ENCODE measurements at regions not wholly inside any gene's neighbourhood (a gene's known extent, or its start where the extent isn't known, plus 50 kb on each side); places are given as distances from the start of the nearest gene placed in this dataset.

DNA sequence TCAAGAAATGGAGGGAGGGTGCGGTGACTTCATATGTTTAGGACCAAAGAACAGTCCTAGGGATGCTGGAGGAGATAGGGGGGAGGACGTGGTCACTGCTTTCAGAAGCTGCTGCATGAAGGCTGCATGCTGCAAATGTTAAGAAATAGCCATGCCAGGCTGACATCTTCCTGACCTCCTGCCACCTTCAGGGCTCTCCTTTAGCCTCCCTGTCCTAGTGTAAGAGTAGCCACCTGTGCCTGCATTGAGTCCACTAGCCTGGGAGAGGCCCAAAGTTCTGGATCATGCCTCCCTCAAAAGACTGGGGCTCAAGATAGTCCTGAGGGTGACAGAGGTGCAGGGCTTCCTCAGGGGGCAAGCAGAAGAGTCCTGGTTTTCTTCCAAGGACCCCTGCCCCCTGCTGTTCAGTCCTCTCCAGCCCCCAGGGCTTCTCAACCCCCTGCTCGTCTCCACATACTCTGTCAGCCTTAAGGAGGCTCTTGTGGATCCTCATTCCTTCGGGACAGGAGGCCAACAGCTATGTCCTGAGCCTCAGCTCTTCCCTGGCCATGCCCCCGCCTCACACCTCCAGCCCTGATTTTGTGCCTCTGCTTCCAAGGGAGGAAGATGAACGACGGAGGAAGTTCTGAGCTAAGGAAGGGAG is 96.3 kb downstream of the MRPL14 start:
- no peak for DNase-seq
- no peak overlapping the region for H3K27ac ChIP-seq (ENCODE audit: low read length in 2 of 2)
- no peaks in the 10 kb centered on the region for H3K9me3 ChIP-seq (ENCODE audit: control extremely low read depth in 1 of 3, control insufficient read depth in 2 of 3, insufficient read depth in 1 of 3, low read length in 2 of 3)
- H3K4me3 ChIP-seq (ENCODE audit: control extremely low read depth in 1 of 5, extremely low read depth in 1 of 5, insufficient read depth in 1 of 5, low read depth in 2 of 5, low read length in 4 of 5), result no peak overlapping the region
- Mint-ChIP-seq H3K27me3 (peaks cover 26% of the 10 kb centered on the region), H3K4me3 (no peak overlapping the region), H3K4me1 (peaks cover 4% of the 10 kb centered on the region), H3K9me3 (ENCODE audit: insufficient read depth) (no peaks in the 10 kb centered on the region), H3K27ac (no peak overlapping the region)
- CTCF ChIA-PET, result interaction anchor here (0.5 kb wide), 1 partner anchor 1798 kb away, joined by 3 read pairs; no protein-coding TSS in a partner anchor
- no peak overlapping the region for H2AFZ ChIP-seq (ENCODE audit: insufficient read depth, low read depth, low read length, poor library complexity, severe bottlenecking)
- TF ChIP-seq EZH2 (IDR thresholded peaks at IDR 0.05; ENCODE audit: borderline replicate concordance, insufficient read depth, low read depth, low read length, poor library complexity, severe bottlenecking), result no peak
- TF ChIP-seq, protein P1, sequence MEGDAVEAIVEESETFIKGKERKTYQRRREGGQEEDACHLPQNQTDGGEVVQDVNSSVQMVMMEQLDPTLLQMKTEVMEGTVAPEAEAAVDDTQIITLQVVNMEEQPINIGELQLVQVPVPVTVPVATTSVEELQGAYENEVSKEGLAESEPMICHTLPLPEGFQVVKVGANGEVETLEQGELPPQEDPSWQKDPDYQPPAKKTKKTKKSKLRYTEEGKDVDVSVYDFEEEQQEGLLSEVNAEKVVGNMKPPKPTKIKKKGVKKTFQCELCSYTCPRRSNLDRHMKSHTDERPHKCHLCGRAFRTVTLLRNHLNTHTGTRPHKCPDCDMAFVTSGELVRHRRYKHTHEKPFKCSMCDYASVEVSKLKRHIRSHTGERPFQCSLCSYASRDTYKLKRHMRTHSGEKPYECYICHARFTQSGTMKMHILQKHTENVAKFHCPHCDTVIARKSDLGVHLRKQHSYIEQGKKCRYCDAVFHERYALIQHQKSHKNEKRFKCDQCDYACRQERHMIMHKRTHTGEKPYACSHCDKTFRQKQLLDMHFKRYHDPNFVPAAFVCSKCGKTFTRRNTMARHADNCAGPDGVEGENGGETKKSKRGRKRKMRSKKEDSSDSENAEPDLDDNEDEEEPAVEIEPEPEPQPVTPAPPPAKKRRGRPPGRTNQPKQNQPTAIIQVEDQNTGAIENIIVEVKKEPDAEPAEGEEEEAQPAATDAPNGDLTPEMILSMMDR (IDR thresholded peaks at IDR 0.05), result no peak
- peaks cover 0 to 7% (median 2%) of the 10 kb centered on the region in 4 experiments for H3K27me3 ChIP-seq (replicated peaks in 1 of 4; ENCODE audit: control extremely low read depth in 1 of 4, control insufficient read depth in 3 of 4, insufficient read depth in 4 of 4, low read length in 3 of 4)
- no peak overlapping the region for H3K9ac ChIP-seq (ENCODE audit: low read length)
- ATAC-seq (ENCODE audit: low read depth), result no peak
- peaks cover 3 to 6% of the 10 kb centered on the region in 2 donors for H3K4me1 ChIP-seq (ENCODE audit: control insufficient read depth in 2 of 2, insufficient read depth in 2 of 2, low read length in 2 of 2)
- POLR2A ChIA-PET, result no interaction called here
- no peaks in the 10 kb centered on the region for H3K36me3 ChIP-seq (replicated peaks in 1 of 2; ENCODE audit: control extremely low read depth in 1 of 2, control insufficient read depth in 1 of 2, extremely low read depth in 1 of 2, insufficient read depth in 2 of 2, low read length in 1 of 2)
- H3K79me2 ChIP-seq (ENCODE audit: control insufficient read depth, insufficient read depth, low read length), result no peaks in the 10 kb centered on the region
- intact Hi-C loops (cut with micrococcal nuclease), result no loop called here
- 88% methylated on average over 3 of the region's 7 CpGs for WGBS (ENCODE audit: insufficient coverage)
- no peak overlapping the region for H3K4me2 ChIP-seq (replicated peaks; ENCODE audit: low read depth, low read length, poor library complexity, severe bottlenecking)
- H4K20me1 ChIP-seq (ENCODE audit: control insufficient read depth, insufficient read depth, low read length, poor library complexity, severe bottlenecking), result no peaks in the 10 kb centered on the region

DNA sequence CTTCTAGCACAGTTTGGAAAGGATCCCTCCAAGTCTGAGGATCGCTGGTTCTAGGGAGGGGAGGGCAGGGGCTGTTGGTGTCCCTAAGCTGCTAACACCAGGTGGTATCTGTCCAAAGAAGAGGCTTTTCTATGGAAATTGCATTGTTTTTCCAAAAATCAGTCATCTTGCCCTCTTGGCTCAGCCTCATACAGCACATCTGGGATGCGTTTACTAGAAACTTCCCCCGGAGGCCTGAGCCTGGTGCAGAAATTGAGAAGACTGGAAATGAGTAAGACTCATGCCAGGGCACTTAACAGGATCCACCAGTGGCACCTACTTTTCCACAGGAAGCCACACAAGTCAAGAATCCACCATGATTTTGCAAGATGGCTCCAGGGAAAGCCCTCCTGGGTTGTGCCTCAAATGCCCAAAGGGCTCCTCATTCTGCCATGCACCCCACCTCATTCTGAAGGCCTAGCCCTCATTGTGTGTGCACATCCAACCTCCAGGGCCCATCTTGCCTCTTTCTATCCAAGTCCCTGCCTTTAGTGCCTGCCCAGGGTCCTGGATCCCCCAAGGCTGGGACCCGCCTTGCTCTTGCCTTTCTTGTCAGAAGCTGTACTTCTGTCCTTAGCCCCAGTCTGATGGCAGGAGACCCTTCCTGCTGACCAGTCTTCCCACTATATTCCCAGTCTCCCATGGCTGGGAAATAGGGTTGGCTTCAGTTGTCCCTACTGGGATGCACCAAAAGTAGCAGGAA is 97.6 kb downstream of the MRPL14 start:
- Histone ChIP-seq H3K27me3 (replicated peaks in 1 of 4; ENCODE audit: control extremely low read depth in 1 of 4, control insufficient read depth in 3 of 4, insufficient read depth in 4 of 4, low read length in 3 of 4) (peaks cover 0 to 5% (median 1%) of the 10 kb centered on the region in 4 experiments), H3K79me2 (ENCODE audit: control insufficient read depth, insufficient read depth, low read length) (no peaks in the 10 kb centered on the region), H2AFZ (ENCODE audit: insufficient read depth, low read depth, low read length, poor library complexity, severe bottlenecking) (no peak overlapping the region), H3K4me1 (ENCODE audit: control insufficient read depth in 2 of 2, insufficient read depth in 2 of 2, low read length in 2 of 2) (no peaks in the 10 kb centered on the region), H3K9ac (ENCODE audit: low read length) (no peak overlapping the region), H3K9me3 (ENCODE audit: control extremely low read depth in 1 of 3, control insufficient read depth in 2 of 3, insufficient read depth in 1 of 3, low read length in 2 of 3) (no peaks in the 10 kb centered on the region), H4K20me1 (ENCODE audit: control insufficient read depth, insufficient read depth, low read length, poor library complexity, severe bottlenecking) (no peaks in the 10 kb centered on the region), H3K4me3 (ENCODE audit: control extremely low read depth in 1 of 5, extremely low read depth in 1 of 5, insufficient read depth in 1 of 5, low read depth in 2 of 5, low read length in 4 of 5) (no peak overlapping the region), H3K36me3 (replicated peaks in 1 of 2; ENCODE audit: control extremely low read depth in 1 of 2, control insufficient read depth in 1 of 2, extremely low read depth in 1 of 2, insufficient read depth in 2 of 2, low read length in 1 of 2) (no peaks in the 10 kb centered on the region), H3K27ac (ENCODE audit: low read length in 2 of 2) (no peak overlapping the region), H3K4me2 (replicated peaks; ENCODE audit: low read depth, low read length, poor library complexity, severe bottlenecking) (no peak overlapping the region)
- no peak for TF ChIP-seq EZH2 (IDR thresholded peaks at IDR 0.05; ENCODE audit: borderline replicate concordance, insufficient read depth, low read depth, low read length, poor library complexity, severe bottlenecking)
- TF ChIP-seq, protein P1 (IDR thresholded peaks at IDR 0.05), result no peak
- 88% methylated on average over 1 of the region's 4 CpGs for WGBS (ENCODE audit: insufficient coverage)
- Mint-ChIP-seq H3K27me3 (peaks cover 23% of the 10 kb centered on the region), H3K27ac (no peak overlapping the region), H3K4me1 (no peaks in the 10 kb centered on the region), H3K9me3 (ENCODE audit: insufficient read depth) (no peaks in the 10 kb centered on the region), H3K4me3 (no peak overlapping the region)
- no peak for DNase-seq
- ChIA-PET POLR2A (no interaction called here), CTCF (no interaction called here)
- no peak for ATAC-seq (ENCODE audit: low read depth)
- intact Hi-C loops (cut with micrococcal nuclease), result no loop called here

All from B cell (primary cell).